Choroid plexus epithelial cell (primary cell): ENCODE measurements at regions not wholly inside any gene's neighbourhood (a gene's known extent, or its start where the extent isn't known, plus 50 kb on each side); places are given as distances from the start of the nearest gene placed in this dataset.
"Not testable (repeated sequence)": the region's sequence is repeated elsewhere in the genome, so short reads cannot be mapped to it uniquely, and the experiment has no call there.

ENCODE experiments used
- DNase-seq: peaks from one replicate; pipeline ENCODE4 v3.0.0-alpha.2; 2010; ENCODE audit warnings: low read depth
- H3K4me3 ChIP-seq: 2 replicates; pipeline ENCODE4 v1.5.1; 2011; ENCODE audit warnings: low read depth, mild to moderate bottlenecking, control low read depth, low read length, moderate library complexity
- CTCF ChIP-seq: conservative IDR thresholded peaks from 2 replicates; pipeline ENCODE4 v1.5.1; 2011; ENCODE audit warnings: low read depth, mild to moderate bottlenecking, control low read depth, inconsistent platforms, low read length, moderate library complexity

- peak; percentile 23 for DNase-seq
- TF ChIP-seq CTCF = no peak
- H3K4me3 ChIP-seq = no peak overlapping the region
Measured at GRCh38 chr13:90477216-90477615, 870.3 kb upstream of the MIR17HG start.

GRCh38 chr13:90483906-90484305, 863.6 kb upstream of the MIR17HG start:
- no peak for DNase-seq
- H3K4me3 ChIP-seq = no peak overlapping the region
- no peak for TF ChIP-seq CTCF

- peak; percentile 88 for DNase-seq
- TF ChIP-seq CTCF = no peak
Measured at GRCh38 chr13:90485436-90485835, 862.1 kb upstream of the MIR17HG start.

GRCh38 chr13:90492872-90493271, 854.6 kb upstream of the MIR17HG start:
- H3K4me3 ChIP-seq = no peak overlapping the region
- DNase-seq = no peak
- TF ChIP-seq CTCF = no peak

More at GRCh38 chr13:90485436-90485835, 862.1 kb upstream of the MIR17HG start:
- no peak overlapping the region for H3K4me3 ChIP-seq

GRCh38 chr13:90493667-90494066, 853.8 kb upstream of the MIR17HG start:
- H3K4me3 ChIP-seq = no peak overlapping the region
- no peak for TF ChIP-seq CTCF
- no peak for DNase-seq

- DNase-seq, H3K4me3 ChIP-seq: not testable (repeated sequence)
Measured at GRCh38 chr13:90494849-90495248, 852.6 kb upstream of the MIR17HG start.

GRCh38 chr13:90498096-90498495, 849.4 kb upstream of the MIR17HG start:
- peak; percentile 20 for DNase-seq
- no peak for TF ChIP-seq CTCF
- no peak overlapping the region for H3K4me3 ChIP-seq

- no peak for DNase-seq
- H3K4me3 ChIP-seq = no peak overlapping the region
- no peak for TF ChIP-seq CTCF
Measured at GRCh38 chr13:90498816-90499215, 848.7 kb upstream of the MIR17HG start.
